Esophagus muscularis mucosa (tissue), 4 donors: ENCODE measurements at regions not wholly inside any gene's neighbourhood (a gene's known extent, or its start where the extent isn't known, plus 50 kb on each side); places are given as distances from the start of the nearest gene placed in this dataset.

ENCODE experiments used
- DNase-seq: peaks from one replicate; pipeline ENCODE4 v3.0.0-alpha.2; 2017; ENCODE audit errors: extremely low spot score
- H3K27ac ChIP-seq, 4 donors: fragments of 200-600 bp; sonication (generic); replicated peaks in 1 of 4; 1 replicate in 3 of 4; 2 replicates in 1 of 4; pipeline ENCODE4 v1.5.1; 2016 to 2019; ENCODE audit warnings: mild to moderate bottlenecking in 1 of 4
- H3K27me3 ChIP-seq, 4 donors: fragments of 200-600 bp; sonication (generic); one replicate each; pipeline versions ENCODE4 v1.5.1 to v1.6.0; 2016 to 2019
- H3K36me3 ChIP-seq, 4 donors: fragments of 200-600 bp; sonication (generic); one replicate each; pipeline ENCODE4 v1.5.1; 2016 to 2019
- H3K4me1 ChIP-seq, 4 donors: fragments of 200-600 bp; sonication (generic); one replicate each; pipeline ENCODE4 v1.5.1; 2016 to 2019
- H3K4me3 ChIP-seq, 4 donors: fragments of 200-600 bp; sonication (generic); 1 replicate in 2 of 4; 2 replicates in 2 of 4; pipeline ENCODE4 v1.5.1; 2016 to 2019; ENCODE audit warnings: mild to moderate bottlenecking in 4 of 4, moderate library complexity in 1 of 4
- H3K9me3 ChIP-seq, 4 donors: fragments of 200-600 bp; sonication (generic); 1 replicate in 3 of 4; 2 replicates in 1 of 4; pipeline ENCODE4 v1.5.1; 2016 to 2019
- CTCF ChIP-seq, 3 experiments: fragments of 200-600 bp in 2 of 3; fragments of 450-650 bp in 1 of 3; sonication (generic) in 2 of 3; IDR thresholded peaks; one replicate each; pipeline ENCODE4 v1.5.1; 2017 to 2019; ENCODE audit warnings: antibody characterized with exemption in 3 of 3, mild to moderate bottlenecking in 2 of 3, moderate library complexity in 1 of 3
- EP300 ChIP-seq: sonication (generic); formaldehyde crosslinking; IDR thresholded peaks from one replicate; pipeline ENCODE4 v1.6.1; 2017; ENCODE audit warnings: antibody characterized with exemption
- POLR2A ChIP-seq: fragments of 450-650 bp; IDR thresholded peaks from one replicate; pipeline ENCODE4 v1.6.1; 2017; ENCODE audit warnings: antibody characterized with exemption, moderate library complexity, mild to moderate bottlenecking, low read depth
- POLR2AphosphoS5 ChIP-seq, 2 donors: sonication (generic); formaldehyde crosslinking; IDR thresholded peaks; one replicate each; pipeline ENCODE4 v1.6.1; 2017; ENCODE audit warnings: antibody characterized with exemption in 2 of 2
- WGBS: methylation state at CpG from one replicate; pipeline ENCODE4 v1.1.5; 2018; 5-methylcytosine and 5-hydroxymethylcytosine counted together
- intact Hi-C: fragments of 100-400 bp; cut with DNase I; formaldehyde crosslinking; loops from one replicate; pipeline ENCODE4 v1.15.1; 2023

GRCh38 chr15:93587059-93587521, 498.1 kb upstream of the RGMA start:
- intact Hi-C loops = loop anchor here (10.0 kb wide), 1 partner anchor 58 kb away; no protein-coding TSS in a partner anchor
- no peak for TF ChIP-seq POLR2AphosphoS5 (IDR thresholded peaks at IDR 0.05)
- TF ChIP-seq POLR2A = no peak
- TF ChIP-seq EP300 = no peak
- TF ChIP-seq CTCF (IDR thresholded peaks at IDR 0.05) = no peak
- DNase-seq = no peak
- Histone ChIP-seq H3K4me3 (no peak overlapping the region), H3K27me3 (no peaks in the 10 kb centered on the region), H3K9me3 (no peaks in the 10 kb centered on the region), H3K36me3 (no peaks in the 10 kb centered on the region), H3K27ac (no peak overlapping the region), H3K4me1 (no peaks in the 10 kb centered on the region)

- TF ChIP-seq EP300 = no peak
- H3K36me3 ChIP-seq = no peaks in the 10 kb centered on the region
- DNase-seq = no peak
- intact Hi-C loops = loop anchor here (10.0 kb wide), 1 partner anchor 60 kb away; no protein-coding TSS in a partner anchor
- H3K4me1 ChIP-seq = no peaks in the 10 kb centered on the region
- H3K27me3 ChIP-seq = no peaks in the 10 kb centered on the region
- no peak overlapping the region for H3K27ac ChIP-seq
- no peaks in the 10 kb centered on the region for H3K9me3 ChIP-seq
- 70% methylated on average over 2 of the region's 2 CpGs for WGBS
- H3K4me3 ChIP-seq = no peak overlapping the region
These were observed 496.0 kb upstream of the RGMA start for GRCh38 chr15:93585012-93585411.

GRCh38 chr15:93583968-93584367, 495.0 kb upstream of the RGMA start:
- WGBS = 82% methylated on average over 4 of the region's 4 CpGs
- no peak overlapping the region for H3K27ac ChIP-seq
- no peak for TF ChIP-seq EP300
- no peak for TF ChIP-seq CTCF (IDR thresholded peaks at IDR 0.05)
- TF ChIP-seq POLR2AphosphoS5 (IDR thresholded peaks at IDR 0.05) = no peak
- TF ChIP-seq POLR2A = no peak
- peaks cover 0 to 6% (median under 1%) of the 10 kb centered on the region in 4 donors for H3K9me3 ChIP-seq
- no peaks in the 10 kb centered on the region for H3K36me3 ChIP-seq
- DNase-seq = no peak
- no peak overlapping the region for H3K4me3 ChIP-seq
- no peaks in the 10 kb centered on the region for H3K27me3 ChIP-seq
- H3K4me1 ChIP-seq = no peaks in the 10 kb centered on the region
- intact Hi-C loops = loop anchor here (10.0 kb wide), 1 partner anchor 61 kb away; no protein-coding TSS in a partner anchor

GRCh38 chr15:93583552-93583951, 494.5 kb upstream of the RGMA start:
- Histone ChIP-seq H3K27ac (no peak overlapping the region), H3K27me3 (no peaks in the 10 kb centered on the region), H3K36me3 (no peaks in the 10 kb centered on the region), H3K9me3 (peaks cover 0 to 8% (median 3%) of the 10 kb centered on the region in 4 donors), H3K4me1 (no peaks in the 10 kb centered on the region), H3K4me3 (no peak overlapping the region)
- TF ChIP-seq POLR2AphosphoS5 (IDR thresholded peaks at IDR 0.05) (no peak), CTCF (IDR thresholded peaks at IDR 0.05) (no peak), POLR2A (no peak), EP300 (no peak)
- intact Hi-C loops = loop anchor here (10.0 kb wide), 1 partner anchor 61 kb away; no protein-coding TSS in a partner anchor
- DNase-seq = no peak
- WGBS = 51% methylated on average over 3 of the region's 3 CpGs

GRCh38 chr15:93570527-93570926, 481.5 kb upstream of the RGMA start:
- Histone ChIP-seq H3K27me3 (no peaks in the 10 kb centered on the region), H3K4me1 (no peaks in the 10 kb centered on the region)
- intact Hi-C loops = no loop called here

More at GRCh38 chr15:93570527-93570926, 481.5 kb upstream of the RGMA start:
- Histone ChIP-seq H3K4me3 (no peak overlapping the region), H3K9me3 (peaks cover 0 to 4% (median 0%) of the 10 kb centered on the region in 4 donors), H3K27ac (no peak overlapping the region), H3K36me3 (no peaks in the 10 kb centered on the region)
- no peak for DNase-seq
- WGBS = 90% methylated on average over 7 of the region's 7 CpGs
- no peak for TF ChIP-seq POLR2A
- no peak for TF ChIP-seq EP300
- TF ChIP-seq CTCF (IDR thresholded peaks at IDR 0.05) = no peak
- TF ChIP-seq POLR2AphosphoS5 (IDR thresholded peaks at IDR 0.05) = no peak
